NB4 (cell line): ENCODE measurements at regions not wholly inside any gene's neighbourhood (a gene's known extent, or its start where the extent isn't known, plus 50 kb on each side); places are given as distances from the start of the nearest gene placed in this dataset.

ENCODE experiments used
- POLR2A ChIP-seq: IDR thresholded peaks from 2 replicates; pipeline ENCODE4 v1.6.1; 2011; ENCODE audit warnings: mild to moderate bottlenecking; ENCODE audit not compliant: insufficient read length; ENCODE audit errors: extremely low read depth
- TF ChIP-seq, protein P1 (sequence below): IDR thresholded peaks from one replicate; pipeline ENCODE4 v1.5.1; 2012; ENCODE audit warnings: low read depth, low read length

DNA sequence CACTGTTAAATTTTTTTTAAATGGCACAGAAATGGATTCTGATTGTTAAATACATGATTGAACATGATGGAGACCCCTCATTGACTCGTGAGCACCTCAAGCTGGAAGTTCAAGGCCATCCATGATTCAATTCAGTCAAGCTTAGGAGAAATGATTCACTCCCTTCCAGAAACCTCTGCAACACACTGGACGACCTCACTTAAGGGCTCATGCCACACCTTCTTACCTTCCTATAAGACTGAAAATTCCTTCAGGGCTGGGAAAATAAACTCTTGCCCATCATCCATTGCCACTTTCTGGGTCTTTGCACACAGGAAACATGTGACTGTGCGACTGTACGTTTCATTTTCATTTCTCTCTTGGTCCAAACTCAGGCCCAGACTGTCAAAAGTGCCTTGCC is 196.4 kb downstream of the TBXT start:
- TF ChIP-seq POLR2A: no peak
- TF ChIP-seq, protein P1, sequence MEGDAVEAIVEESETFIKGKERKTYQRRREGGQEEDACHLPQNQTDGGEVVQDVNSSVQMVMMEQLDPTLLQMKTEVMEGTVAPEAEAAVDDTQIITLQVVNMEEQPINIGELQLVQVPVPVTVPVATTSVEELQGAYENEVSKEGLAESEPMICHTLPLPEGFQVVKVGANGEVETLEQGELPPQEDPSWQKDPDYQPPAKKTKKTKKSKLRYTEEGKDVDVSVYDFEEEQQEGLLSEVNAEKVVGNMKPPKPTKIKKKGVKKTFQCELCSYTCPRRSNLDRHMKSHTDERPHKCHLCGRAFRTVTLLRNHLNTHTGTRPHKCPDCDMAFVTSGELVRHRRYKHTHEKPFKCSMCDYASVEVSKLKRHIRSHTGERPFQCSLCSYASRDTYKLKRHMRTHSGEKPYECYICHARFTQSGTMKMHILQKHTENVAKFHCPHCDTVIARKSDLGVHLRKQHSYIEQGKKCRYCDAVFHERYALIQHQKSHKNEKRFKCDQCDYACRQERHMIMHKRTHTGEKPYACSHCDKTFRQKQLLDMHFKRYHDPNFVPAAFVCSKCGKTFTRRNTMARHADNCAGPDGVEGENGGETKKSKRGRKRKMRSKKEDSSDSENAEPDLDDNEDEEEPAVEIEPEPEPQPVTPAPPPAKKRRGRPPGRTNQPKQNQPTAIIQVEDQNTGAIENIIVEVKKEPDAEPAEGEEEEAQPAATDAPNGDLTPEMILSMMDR: no peak
